Upper lobe of left lung (tissue), 4 donors: ENCODE measurements at regions not wholly inside any gene's neighbourhood (a gene's known extent, or its start where the extent isn't known, plus 50 kb on each side); places are given as distances from the start of the nearest gene placed in this dataset.

Source experiments
- POLR2A ChIP-seq, 4 donors: fragments of 450-650 bp; IDR thresholded peaks; one replicate each; pipeline ENCODE4 v1.5.1; 2016 to 2017; ENCODE audit warnings: antibody characterized with exemption in 4 of 4, mild to moderate bottlenecking in 2 of 4
- TF ChIP-seq, protein P1 (sequence below), 6 experiments: fragments of 450-650 bp in 4 of 6; fragments of 200-600 bp in 2 of 6; sonication (generic) in 2 of 6; IDR thresholded peaks; one replicate each; pipeline ENCODE4 v1.5.1; 2016 to 2019; ENCODE audit warnings: antibody characterized with exemption in 6 of 6

DNA sequence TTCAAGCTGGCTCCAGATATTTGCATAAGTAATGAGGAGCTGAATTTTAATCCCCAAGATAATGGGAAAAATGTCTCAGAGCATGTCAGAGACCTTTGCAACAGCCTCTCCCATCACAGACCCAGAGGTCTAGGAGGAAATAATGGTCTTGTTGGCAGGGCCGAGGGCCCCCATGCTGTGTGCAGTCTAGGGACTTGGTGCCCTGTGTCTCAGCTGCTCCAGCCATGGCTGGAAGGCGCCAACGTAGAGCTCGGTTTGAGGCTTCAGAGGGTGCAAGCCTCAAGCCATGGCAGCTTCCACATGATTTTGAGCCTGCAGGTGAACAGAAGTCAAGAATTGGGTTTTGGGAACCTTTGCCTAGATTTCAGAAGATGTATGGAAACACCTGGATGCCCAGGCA is 134.7 kb downstream of the LYPLAL1 start:
- TF ChIP-seq, protein P1, sequence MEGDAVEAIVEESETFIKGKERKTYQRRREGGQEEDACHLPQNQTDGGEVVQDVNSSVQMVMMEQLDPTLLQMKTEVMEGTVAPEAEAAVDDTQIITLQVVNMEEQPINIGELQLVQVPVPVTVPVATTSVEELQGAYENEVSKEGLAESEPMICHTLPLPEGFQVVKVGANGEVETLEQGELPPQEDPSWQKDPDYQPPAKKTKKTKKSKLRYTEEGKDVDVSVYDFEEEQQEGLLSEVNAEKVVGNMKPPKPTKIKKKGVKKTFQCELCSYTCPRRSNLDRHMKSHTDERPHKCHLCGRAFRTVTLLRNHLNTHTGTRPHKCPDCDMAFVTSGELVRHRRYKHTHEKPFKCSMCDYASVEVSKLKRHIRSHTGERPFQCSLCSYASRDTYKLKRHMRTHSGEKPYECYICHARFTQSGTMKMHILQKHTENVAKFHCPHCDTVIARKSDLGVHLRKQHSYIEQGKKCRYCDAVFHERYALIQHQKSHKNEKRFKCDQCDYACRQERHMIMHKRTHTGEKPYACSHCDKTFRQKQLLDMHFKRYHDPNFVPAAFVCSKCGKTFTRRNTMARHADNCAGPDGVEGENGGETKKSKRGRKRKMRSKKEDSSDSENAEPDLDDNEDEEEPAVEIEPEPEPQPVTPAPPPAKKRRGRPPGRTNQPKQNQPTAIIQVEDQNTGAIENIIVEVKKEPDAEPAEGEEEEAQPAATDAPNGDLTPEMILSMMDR (IDR thresholded peaks at IDR 0.05), result no peak
- no peak for TF ChIP-seq POLR2A (IDR thresholded peaks at IDR 0.05)
